H1 (cell line): ENCODE measurements at regions not wholly inside any gene's neighbourhood (a gene's known extent, or its start where the extent isn't known, plus 50 kb on each side); places are given as distances from the start of the nearest gene placed in this dataset.

Source experiments
- CTBP2 ChIP-seq: IDR thresholded peaks from 2 replicates; pipeline ENCODE4 v1.7.0; 2011; ENCODE audit warnings: borderline replicate concordance, mild to moderate bottlenecking, moderate library complexity, mixed read lengths, low read length; ENCODE audit not compliant: insufficient read depth, insufficient read length
- CTCF ChIP-seq, 3 experiments: IDR thresholded peaks; 1 replicate in 2 of 3; 2 replicates in 1 of 3; pipeline versions ENCODE4 v1.5.1 to v1.6.1; 2011; ENCODE audit warnings: low read length in 3 of 3, mild to moderate bottlenecking in 3 of 3, inconsistent platforms in 2 of 3, low read depth in 1 of 3, moderate library complexity in 1 of 3; ENCODE audit not compliant: insufficient read depth in 1 of 3; ENCODE audit errors: control extremely low read depth in 1 of 3
- EZH2 ChIP-seq: fragments of 200-600 bp; sonication (generic); IDR thresholded peaks from 2 replicates; pipeline ENCODE4 v1.7.1; 2012; ENCODE audit warnings: low read depth, mild to moderate bottlenecking, moderate library complexity, low read length, inconsistent platforms; ENCODE audit not compliant: severe bottlenecking
- GABPA ChIP-seq: IDR thresholded peaks from 2 replicates; pipeline ENCODE4 v1.6.1; 2011; ENCODE audit warnings: mild to moderate bottlenecking, low read length, moderate library complexity, borderline replicate concordance; ENCODE audit not compliant: insufficient read depth
- HDAC2 ChIP-seq, 2 experiments: fragments of 300-600 bp in 1 of 2; sonication (generic) in 1 of 2; IDR thresholded peaks; 2 replicates each; pipeline ENCODE4 v1.6.1; 2011 to 2012; ENCODE audit warnings: low read depth in 2 of 2, low read length in 2 of 2, mild to moderate bottlenecking in 2 of 2, moderate library complexity in 2 of 2, borderline replicate concordance in 1 of 2, inconsistent platforms in 1 of 2
- MAFK ChIP-seq: IDR thresholded peaks from 2 replicates; pipeline ENCODE4 v1.6.1; 2012; ENCODE audit warnings: low read depth, mild to moderate bottlenecking, improper control_type of control experiment, low read length
- NANOG ChIP-seq: IDR thresholded peaks from 2 replicates; pipeline ENCODE4 v1.6.1; 2011; ENCODE audit warnings: low read length, low read depth, mild to moderate bottlenecking, inconsistent platforms; ENCODE audit not compliant: insufficient read depth, poor library complexity, severe bottlenecking
- PHF8 ChIP-seq: fragments of 200-600 bp; sonication (generic); conservative IDR thresholded peaks from 2 replicates; pipeline ENCODE4 v1.7.1; 2012; ENCODE audit warnings: low read depth, mild to moderate bottlenecking, inconsistent platforms, low read length, moderate library complexity
- POLR2A ChIP-seq, 2 experiments: IDR thresholded peaks; 1 replicate in 1 of 2; 2 replicates in 1 of 2; pipeline ENCODE4 v1.6.1; 2011; ENCODE audit warnings: low read depth in 2 of 2, low read length in 2 of 2, mild to moderate bottlenecking in 2 of 2; ENCODE audit errors: control extremely low read depth in 1 of 2
- RFX5 ChIP-seq: IDR thresholded peaks from 2 replicates; pipeline ENCODE4 v1.6.1; 2011; ENCODE audit warnings: low read depth, low read length, improper control_type of control experiment, borderline replicate concordance
- RNF2 ChIP-seq: fragments of 200-900, 300-1000 bp; sonication (generic); IDR thresholded peaks from 2 replicates; pipeline ENCODE4 v1.7.1; 2016; ENCODE audit warnings: borderline replicate concordance, low read depth, mild to moderate bottlenecking, antibody characterized with exemption, low read length; ENCODE audit not compliant: poor library complexity, severe bottlenecking; ENCODE audit errors: missing control alignments
- SIX5 ChIP-seq: IDR thresholded peaks from 2 replicates; pipeline ENCODE4 v1.6.1; 2011; ENCODE audit warnings: mild to moderate bottlenecking, low read depth, low read length
- TAF1 ChIP-seq: IDR thresholded peaks from 2 replicates; pipeline ENCODE4 v1.6.1; 2011; ENCODE audit warnings: mild to moderate bottlenecking, low read depth, low read length
- YY1 ChIP-seq: IDR thresholded peaks from 2 replicates; pipeline ENCODE4 v1.6.1; 2011; ENCODE audit warnings: low read depth, mild to moderate bottlenecking, low read length

- TF ChIP-seq CTCF (IDR thresholded peaks at IDR 0.05; ENCODE audit: control extremely low read depth in 1 of 3, insufficient read depth in 1 of 3, low read depth in 1 of 3, low read length in 3 of 3) (no peak), CTBP2 (no peak), POLR2A (IDR thresholded peaks at IDR 0.05; ENCODE audit: control extremely low read depth in 1 of 2, low read depth in 2 of 2, low read length in 2 of 2) (no peak), NANOG (no peak), YY1 (no peak), TAF1 (no peak), RNF2 (no peak), RFX5 (no peak), HDAC2 (IDR thresholded peaks at IDR 0.05; ENCODE audit: borderline replicate concordance in 1 of 2, low read depth in 2 of 2, low read length in 2 of 2) (no peak), PHF8 (no peak), MAFK (no peak), GABPA (no peak), SIX5 (no peak), EZH2 (no peak)
These were observed 106.2 kb upstream of the CCDC91 start for GRCh38 chr12:28083840-28084678.
